ENCODE measurements at regions not wholly inside any gene's neighbourhood (a gene's known extent, or its start where the extent isn't known, plus 50 kb on each side); places are given as distances from the start of the nearest gene placed in this dataset.

DNA sequence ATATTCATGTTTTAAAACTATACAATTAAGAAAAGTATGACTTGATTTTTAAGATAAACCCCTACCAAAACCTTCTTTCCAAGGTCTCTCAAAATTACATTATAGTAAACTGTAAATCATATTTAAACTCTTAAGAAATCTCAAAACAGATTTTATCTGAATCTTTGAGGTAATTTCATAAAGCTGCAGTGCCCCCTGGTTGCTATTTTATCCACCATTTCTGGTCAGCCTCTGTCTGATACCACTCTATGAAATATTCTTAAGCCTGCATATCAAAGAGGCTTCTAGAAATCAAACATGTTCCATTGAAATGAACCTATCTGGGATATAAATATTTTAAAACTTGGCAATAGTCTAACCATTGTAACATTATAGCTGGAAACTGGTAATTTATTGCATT lies 317.3 kb downstream of the COL11A1 start:
- TF ChIP-seq, protein P1, sequence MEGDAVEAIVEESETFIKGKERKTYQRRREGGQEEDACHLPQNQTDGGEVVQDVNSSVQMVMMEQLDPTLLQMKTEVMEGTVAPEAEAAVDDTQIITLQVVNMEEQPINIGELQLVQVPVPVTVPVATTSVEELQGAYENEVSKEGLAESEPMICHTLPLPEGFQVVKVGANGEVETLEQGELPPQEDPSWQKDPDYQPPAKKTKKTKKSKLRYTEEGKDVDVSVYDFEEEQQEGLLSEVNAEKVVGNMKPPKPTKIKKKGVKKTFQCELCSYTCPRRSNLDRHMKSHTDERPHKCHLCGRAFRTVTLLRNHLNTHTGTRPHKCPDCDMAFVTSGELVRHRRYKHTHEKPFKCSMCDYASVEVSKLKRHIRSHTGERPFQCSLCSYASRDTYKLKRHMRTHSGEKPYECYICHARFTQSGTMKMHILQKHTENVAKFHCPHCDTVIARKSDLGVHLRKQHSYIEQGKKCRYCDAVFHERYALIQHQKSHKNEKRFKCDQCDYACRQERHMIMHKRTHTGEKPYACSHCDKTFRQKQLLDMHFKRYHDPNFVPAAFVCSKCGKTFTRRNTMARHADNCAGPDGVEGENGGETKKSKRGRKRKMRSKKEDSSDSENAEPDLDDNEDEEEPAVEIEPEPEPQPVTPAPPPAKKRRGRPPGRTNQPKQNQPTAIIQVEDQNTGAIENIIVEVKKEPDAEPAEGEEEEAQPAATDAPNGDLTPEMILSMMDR (optimal IDR thresholded peaks at IDR 0.05 in 1 of 3, IDR thresholded peaks at IDR 0.05 in 1 of 3, conservative IDR thresholded peaks at IDR 0.05 in 1 of 3; ENCODE audit: extremely low read depth in 1 of 3, insufficient read depth in 2 of 3, low read length in 3 of 3): no peak
- no peak for TF ChIP-seq EZH2 (IDR thresholded peaks at IDR 0.05; ENCODE audit: low read length)

All from keratinocyte (primary cell).